SK-N-DZ (cell line): ENCODE measurements at regions not wholly inside any gene's neighbourhood (a gene's known extent, or its start where the extent isn't known, plus 50 kb on each side); places are given as distances from the start of the nearest gene placed in this dataset.
"Not testable (repeated sequence)": the region's sequence is repeated elsewhere in the genome, so short reads cannot be mapped to it uniquely, and the experiment has no call there.

Experiments used
- DNase-seq: peaks from one replicate; pipeline ENCODE4 v3.0.0-alpha.2; 2015; ENCODE audit warnings: low spot score

- no peak for DNase-seq
Observed at GRCh38 chr14:55805250-55805649, 225.2 kb downstream of the KTN1 start.

- DNase-seq = no peak
Observed at GRCh38 chr14:55807053-55807880, 227.3 kb downstream of the KTN1 start.

GRCh38 chr14:55807881-55808379, 227.9 kb downstream of the KTN1 start:
- DNase-seq = no peak

GRCh38 chr14:55813630-55814029, 233.6 kb downstream of the KTN1 start:
- DNase-seq = no peak

- no peak for DNase-seq
Observed at GRCh38 chr14:55814064-55814463, 234.1 kb downstream of the KTN1 start.

- no peak for DNase-seq
Observed at GRCh38 chr14:55814873-55815272, 234.9 kb downstream of the KTN1 start.

GRCh38 chr14:55816225-55816624, 236.2 kb downstream of the KTN1 start:
- no peak for DNase-seq

- no peak for DNase-seq
Observed at GRCh38 chr14:55819610-55820304, 239.8 kb downstream of the KTN1 start.

- DNase-seq = no peak
Observed at GRCh38 chr14:55822906-55823305, 242.9 kb downstream of the KTN1 start.

GRCh38 chr14:55832122-55832911, 252.3 kb downstream of the KTN1 start:
- DNase-seq = no peak

GRCh38 chr14:55832974-55833373, 253.0 kb downstream of the KTN1 start:
- DNase-seq = no peak

- DNase-seq = no peak
Observed at GRCh38 chr14:55834390-55834789, 254.4 kb downstream of the KTN1 start.

GRCh38 chr14:55835985-55836384, 256.0 kb downstream of the KTN1 start:
- DNase-seq = no peak

- no peak for DNase-seq
Observed at GRCh38 chr14:55837467-55837866, 257.5 kb downstream of the KTN1 start.

- no peak for DNase-seq
Observed at GRCh38 chr14:55838529-55839052, 258.6 kb downstream of the KTN1 start.

- DNase-seq = not testable (repeated sequence)
Observed at GRCh38 chr14:55839301-55839947, 259.4 kb downstream of the KTN1 start.

- no peak for DNase-seq
Observed at GRCh38 chr14:55840821-55841220, 260.8 kb downstream of the KTN1 start.

GRCh38 chr14:55841625-55842024, 261.6 kb downstream of the KTN1 start:
- no peak for DNase-seq

- no peak for DNase-seq
Observed at GRCh38 chr14:55843718-55844403, 263.9 kb downstream of the KTN1 start.

GRCh38 chr14:55845963-55846825, 266.2 kb downstream of the KTN1 start:
- no peak for DNase-seq
